ENCODE measurements at regions not wholly inside any gene's neighbourhood (a gene's known extent, or its start where the extent isn't known, plus 50 kb on each side); places are given as distances from the start of the nearest gene placed in this dataset.

GRCh38 chr3:85180-85579, 111.4 kb upstream of the CHL1 start:
- no TSS peak for BruUV-seq (replicated peaks)
- H3K9me2 ChIP-seq (replicated peaks; ENCODE audit: low read length) = no peaks in the 10 kb centered on the region
- no peaks in the 10 kb centered on the region for H3K79me2 ChIP-seq (ENCODE audit: low read length)
- CTCF ChIA-PET = no interaction called here
- no peaks in the 10 kb centered on the region for H3K36me3 ChIP-seq (ENCODE audit: low read depth, low read length)
- H3K4me1 ChIP-seq (ENCODE audit: insufficient read depth, low read length) = no peaks in the 10 kb centered on the region
- no peak for TF ChIP-seq CTCF (conservative IDR thresholded peaks at IDR 0.05; ENCODE audit: low read depth, low read length)
- TF ChIP-seq EZH2phosphoT487 (IDR thresholded peaks at IDR 0.05; ENCODE audit: borderline replicate concordance, low read length) = no peak
- no peak for TF ChIP-seq EZH2 (IDR thresholded peaks at IDR 0.05; ENCODE audit: low read length, unreplicated experiment)
- no peak for ATAC-seq
- DNase-seq = no peak
- intact Hi-C loops (cut with micrococcal nuclease) = no loop called here
- H3K9ac ChIP-seq (ENCODE audit: low read length) = no peak overlapping the region
- H4K20me1 ChIP-seq (ENCODE audit: low read length) = no peaks in the 10 kb centered on the region
- peaks cover 34% of the 10 kb centered on the region for H3K9me3 ChIP-seq (ENCODE audit: low read length)
- H3K27ac ChIP-seq (ENCODE audit: low read length) = no peak overlapping the region
- H3K27me3 ChIP-seq (ENCODE audit: low read length) = no peaks in the 10 kb centered on the region
- H3K4me3 ChIP-seq (ENCODE audit: low read length) = no peak overlapping the region
- H2AFZ ChIP-seq (ENCODE audit: low read length) = no peak overlapping the region
- no peaks in the 10 kb centered on the region for H3F3A ChIP-seq (ENCODE audit: low read length, unreplicated experiment)
- H3K4me2 ChIP-seq (ENCODE audit: low read length) = no peak overlapping the region
- POLR2A ChIA-PET (ENCODE audit: unreplicated experiment) = no interaction called here

- no peak overlapping the region for H3K27ac ChIP-seq (ENCODE audit: low read length)
- intact Hi-C loops (cut with micrococcal nuclease) = no loop called here
- H3K4me1 ChIP-seq (ENCODE audit: insufficient read depth, low read length) = no peaks in the 10 kb centered on the region
- H3K9me3 ChIP-seq (ENCODE audit: low read length) = peaks cover 26% of the 10 kb centered on the region
- no peak overlapping the region for H3K4me2 ChIP-seq (ENCODE audit: low read length)
- no peaks in the 10 kb centered on the region for H3K9me2 ChIP-seq (replicated peaks; ENCODE audit: low read length)
- H3K4me3 ChIP-seq (ENCODE audit: low read length) = no peak overlapping the region
- no peak for ATAC-seq
- H3K9ac ChIP-seq (ENCODE audit: low read length) = no peak overlapping the region
- no peak for DNase-seq
- TF ChIP-seq EZH2phosphoT487 (IDR thresholded peaks at IDR 0.05; ENCODE audit: borderline replicate concordance, low read length) = no peak
- no peak for TF ChIP-seq EZH2 (IDR thresholded peaks at IDR 0.05; ENCODE audit: low read length, unreplicated experiment)
- no peak for TF ChIP-seq CTCF (conservative IDR thresholded peaks at IDR 0.05; ENCODE audit: low read depth, low read length)
- H3K27me3 ChIP-seq (ENCODE audit: low read length) = no peaks in the 10 kb centered on the region
- H3F3A ChIP-seq (ENCODE audit: low read length, unreplicated experiment) = no peaks in the 10 kb centered on the region
- no peaks in the 10 kb centered on the region for H3K36me3 ChIP-seq (ENCODE audit: low read depth, low read length)
- no peaks in the 10 kb centered on the region for H4K20me1 ChIP-seq (ENCODE audit: low read length)
- POLR2A ChIA-PET (ENCODE audit: unreplicated experiment) = no interaction called here
- no peaks in the 10 kb centered on the region for H3K79me2 ChIP-seq (ENCODE audit: low read length)
- no peak overlapping the region for H2AFZ ChIP-seq (ENCODE audit: low read length)
- no TSS peak for BruUV-seq (replicated peaks)
- CTCF ChIA-PET = no interaction called here
Observed at GRCh38 chr3:88267-88666, 108.3 kb upstream of the CHL1 start.

- BruUV-seq (replicated peaks) = no TSS peak
- no peaks in the 10 kb centered on the region for H3K9me2 ChIP-seq (replicated peaks; ENCODE audit: low read length)
- H4K20me1 ChIP-seq (ENCODE audit: low read length) = no peaks in the 10 kb centered on the region
- no peak for DNase-seq
- ATAC-seq = no peak
- H3F3A ChIP-seq (ENCODE audit: low read length, unreplicated experiment) = no peaks in the 10 kb centered on the region
- no peak overlapping the region for H2AFZ ChIP-seq (ENCODE audit: low read length)
- TF ChIP-seq EZH2 (IDR thresholded peaks at IDR 0.05; ENCODE audit: low read length, unreplicated experiment) (no peak), EZH2phosphoT487 (IDR thresholded peaks at IDR 0.05; ENCODE audit: borderline replicate concordance, low read length) (no peak), CTCF (conservative IDR thresholded peaks at IDR 0.05; ENCODE audit: low read depth, low read length) (no peak)
- peaks cover 21% of the 10 kb centered on the region; the same call in 1 of the 2 replicates for H3K9me3 ChIP-seq (ENCODE audit: low read length)
- H3K4me2 ChIP-seq (ENCODE audit: low read length) = no peak overlapping the region
- H3K4me3 ChIP-seq (ENCODE audit: low read length) = no peak overlapping the region
- no peak overlapping the region for H3K27ac ChIP-seq (ENCODE audit: low read length)
- ChIA-PET POLR2A (ENCODE audit: unreplicated experiment) (no interaction called here), CTCF (no interaction called here)
- no peaks in the 10 kb centered on the region for H3K36me3 ChIP-seq (ENCODE audit: low read depth, low read length)
- no peaks in the 10 kb centered on the region for H3K4me1 ChIP-seq (ENCODE audit: insufficient read depth, low read length)
- H3K27me3 ChIP-seq (ENCODE audit: low read length) = no peaks in the 10 kb centered on the region
- no peak overlapping the region for H3K9ac ChIP-seq (ENCODE audit: low read length)
- intact Hi-C loops (cut with micrococcal nuclease) = no loop called here
- no peaks in the 10 kb centered on the region for H3K79me2 ChIP-seq (ENCODE audit: low read length)
Observed at GRCh38 chr3:93746-94145, 102.8 kb upstream of the CHL1 start.
